ENCODE measurements at regions not wholly inside any gene's neighbourhood (a gene's known extent, or its start where the extent isn't known, plus 50 kb on each side); places are given as distances from the start of the nearest gene placed in this dataset.

GRCh38 chr3:59576606-59577005 lies 526.8 kb upstream of the CFAP20DC start:
- no peak for DNase-seq (ENCODE audit: extremely low spot score in 2 of 2)
- Histone ChIP-seq H3K27me3 (no peaks in the 10 kb centered on the region), H3K27ac (no peak overlapping the region), H3K4me1 (peaks cover 4% of the 10 kb centered on the region), H3K9me3 (no peaks in the 10 kb centered on the region), H3K36me3 (no peaks in the 10 kb centered on the region), H3K4me3 (no peak overlapping the region)
- no peak for TF ChIP-seq CTCF (IDR thresholded peaks at IDR 0.05)
- intact Hi-C loops (cut with DNase I), result loop anchor here (5.0 kb wide), 1 partner anchor 281 kb away; no protein-coding TSS in a partner anchor

- no peaks in the 10 kb centered on the region for H3K9me3 ChIP-seq
- H3K27ac ChIP-seq, result no peak overlapping the region
- no peak overlapping the region for H3K4me3 ChIP-seq
- H3K36me3 ChIP-seq, result no peaks in the 10 kb centered on the region
- peak in 1 of 2 donors; percentile 91 for DNase-seq (ENCODE audit: extremely low spot score in 2 of 2)
- H3K27me3 ChIP-seq, result no peaks in the 10 kb centered on the region
- intact Hi-C loops (cut with DNase I), result loop anchor here (5.0 kb wide), 1 partner anchor 282 kb away; no protein-coding TSS in a partner anchor
- TF ChIP-seq CTCF (IDR thresholded peaks at IDR 0.05) (peak; percentile 88 to 96 (median 94)), POLR2A (IDR thresholded peaks at IDR 0.05) (no peak)
- peaks cover 4% of the 10 kb centered on the region for H3K4me1 ChIP-seq
These were observed 525.5 kb upstream of the CFAP20DC start for GRCh38 chr3:59575113-59576001.

GRCh38 chr3:59573911-59574310 lies 524.1 kb upstream of the CFAP20DC start:
- intact Hi-C loops (cut with DNase I), result no loop called here
- DNase-seq (ENCODE audit: extremely low spot score in 2 of 2), result no peak
- H3K9me3 ChIP-seq, result no peaks in the 10 kb centered on the region

GRCh38 chr3:59572106-59572505 lies 522.3 kb upstream of the CFAP20DC start:
- TF ChIP-seq CTCF (IDR thresholded peaks at IDR 0.05) (no peak), POLR2AphosphoS5 (IDR thresholded peaks at IDR 0.05; ENCODE audit: insufficient read depth in 1 of 2, low read depth in 1 of 2) (no peak), POLR2A (IDR thresholded peaks at IDR 0.05) (no peak)
- Histone ChIP-seq H3K27ac (no peak overlapping the region), H3K4me1 (peaks cover 4% of the 10 kb centered on the region), H3K4me3 (no peak overlapping the region), H3K36me3 (no peaks in the 10 kb centered on the region), H3K27me3 (no peaks in the 10 kb centered on the region), H3K9me3 (no peaks in the 10 kb centered on the region)
- intact Hi-C loops (cut with DNase I), result no loop called here
- no peak for DNase-seq (ENCODE audit: extremely low spot score in 2 of 2)

More at GRCh38 chr3:59573911-59574310, 524.1 kb upstream of the CFAP20DC start:
- peaks cover 4% of the 10 kb centered on the region for H3K4me1 ChIP-seq
- H3K27ac ChIP-seq, result no peak overlapping the region
- no peak overlapping the region for H3K4me3 ChIP-seq
- H3K36me3 ChIP-seq, result no peaks in the 10 kb centered on the region
- H3K27me3 ChIP-seq, result no peaks in the 10 kb centered on the region
- no peak for TF ChIP-seq CTCF (IDR thresholded peaks at IDR 0.05)
- no peak for TF ChIP-seq POLR2AphosphoS5 (IDR thresholded peaks at IDR 0.05; ENCODE audit: insufficient read depth in 1 of 2, low read depth in 1 of 2)
- TF ChIP-seq POLR2A (IDR thresholded peaks at IDR 0.05), result no peak

- intact Hi-C loops (cut with DNase I), result no loop called here
- DNase-seq (ENCODE audit: extremely low spot score in 2 of 2), result no peak
- peaks cover 4% of the 10 kb centered on the region for H3K4me1 ChIP-seq
- TF ChIP-seq CTCF (IDR thresholded peaks at IDR 0.05) (no peak), POLR2A (IDR thresholded peaks at IDR 0.05) (no peak), POLR2AphosphoS5 (IDR thresholded peaks at IDR 0.05; ENCODE audit: insufficient read depth in 1 of 2, low read depth in 1 of 2) (no peak)
- H3K4me3 ChIP-seq, result no peak overlapping the region
- no peak overlapping the region for H3K27ac ChIP-seq
- H3K9me3 ChIP-seq, result no peaks in the 10 kb centered on the region
- no peaks in the 10 kb centered on the region for H3K27me3 ChIP-seq
- H3K36me3 ChIP-seq, result no peaks in the 10 kb centered on the region
These were observed 521.0 kb upstream of the CFAP20DC start for GRCh38 chr3:59570806-59571205.

Data from vagina (tissue), 2 donors.